PC-3 (cell line): ENCODE measurements at regions not wholly inside any gene's neighbourhood (a gene's known extent, or its start where the extent isn't known, plus 50 kb on each side); places are given as distances from the start of the nearest gene placed in this dataset.
A peak's percentile ranks its signal among the peaks of the same experiment; 100 is the strongest.

Source experiments
- ATAC-seq: fragments of 200-7000 bp; cut with Tn5 transposase; 2 replicates; pipeline ENCODE4 v1.9.1; 2020; ENCODE audit warnings: mild to moderate bottlenecking, moderate library complexity
- BruUV-seq: library from RNA; stranded (reverse); fragments of 400-500 nt; replicated peaks from 2 replicates; lab custom pipeline; 2021; lab: Mats Ljungman, UMichigan
- CTCF ChIA-PET: fragments of 300-600 bp; sonication (Branson Sonifier 250); formaldehyde crosslinking; loops from one replicate; lab custom pipeline; 2022; ENCODE audit warnings: antibody characterized with exemption; lab: Charles Lee
- POLR2A ChIA-PET: fragments of 300-600 bp; sonication (Branson Sonifier 250); formaldehyde crosslinking; loops from one replicate; lab custom pipeline; 2022; ENCODE audit warnings: antibody characterized with exemption; ENCODE audit not compliant: unreplicated experiment; lab: Charles Lee
- DNase-seq: peaks from one replicate; pipeline ENCODE4 v3.0.0-alpha.2; 2015
- H2AFZ ChIP-seq: fragments of 300-600 bp; sonication (generic); 2 replicates; pipeline ENCODE4 v1.6.0; 2016; ENCODE audit warnings: antibody characterized with exemption, low read length
- H3F3A ChIP-seq: fragments of 300-600 bp; sonication (generic); one replicate; pipeline ENCODE4 v1.6.0; 2017; ENCODE audit warnings: antibody characterized with exemption, low read length, control low read depth, mild to moderate bottlenecking; ENCODE audit not compliant: unreplicated experiment
- H3K27ac ChIP-seq: fragments of 300-600 bp; sonication (generic); 2 replicates; pipeline ENCODE4 v1.5.1; 2016; ENCODE audit warnings: mild to moderate bottlenecking, low read length
- H3K27me3 ChIP-seq: fragments of 300-600 bp; sonication (generic); 2 replicates; pipeline ENCODE4 v1.6.1; 2016; ENCODE audit warnings: low read length, mixed read lengths
- H3K36me3 ChIP-seq: fragments of 300-600 bp; sonication (generic); 2 replicates; pipeline ENCODE4 v1.6.1; 2016; ENCODE audit warnings: low read depth, mixed run types, low read length, mixed read lengths
- H3K4me1 ChIP-seq: fragments of 300-600 bp; sonication (generic); 2 replicates; pipeline ENCODE4 v1.5.1; 2016; ENCODE audit warnings: low read length; ENCODE audit not compliant: insufficient read depth
- H3K4me2 ChIP-seq: fragments of 300-600 bp; sonication (generic); 2 replicates; pipeline ENCODE4 v1.6.0; 2016; ENCODE audit warnings: low read length
- H3K4me3 ChIP-seq: fragments of 300-600 bp; sonication (generic); 2 replicates; pipeline ENCODE4 v1.5.1; 2016; ENCODE audit warnings: mild to moderate bottlenecking, low read length, mixed read lengths
- H3K79me2 ChIP-seq: fragments of 300-600 bp; sonication (generic); 2 replicates; pipeline ENCODE4 v1.6.1; 2017; ENCODE audit warnings: low read length, mixed read lengths
- H3K9ac ChIP-seq: fragments of 300-600 bp; sonication (generic); 2 replicates; pipeline ENCODE4 v1.6.0; 2016; ENCODE audit warnings: mild to moderate bottlenecking, low read length
- H3K9me2 ChIP-seq: fragments of 300-600 bp; sonication (generic); replicated peaks from 2 replicates; pipeline ENCODE4 v1.6.1; 2016; ENCODE audit warnings: mixed run types, low read length, mixed read lengths
- H3K9me3 ChIP-seq: fragments of 300-600 bp; sonication (generic); 2 replicates; pipeline ENCODE4 v1.6.1; 2016; ENCODE audit warnings: low read length, mixed read lengths
- H4K20me1 ChIP-seq: fragments of 300-600 bp; sonication (generic); 2 replicates; pipeline ENCODE4 v1.6.1; 2016; ENCODE audit warnings: low read length, mixed read lengths
- EZH2 ChIP-seq: fragments of 300-600 bp; sonication (generic); IDR thresholded peaks from one replicate; pipeline ENCODE4 v1.6.1; 2017; ENCODE audit warnings: antibody characterized with exemption, mild to moderate bottlenecking, low read length; ENCODE audit not compliant: unreplicated experiment
- EZH2phosphoT487 ChIP-seq: fragments of 300-600 bp; sonication (generic); IDR thresholded peaks from 2 replicates; pipeline ENCODE4 v1.6.1; 2018; ENCODE audit warnings: mild to moderate bottlenecking, antibody characterized with exemption, low read length, borderline replicate concordance
- intact Hi-C: fragments of 100-400 bp; cut with micrococcal nuclease; formaldehyde crosslinking; loops from 2 replicates; pipeline ENCODE4 v1.9.0; 2023
- TF ChIP-seq, protein P1 (sequence below): fragments of 300-600 bp; sonication (generic); conservative IDR thresholded peaks from 2 replicates; pipeline ENCODE4 v1.5.1; 2017; ENCODE audit warnings: antibody characterized with exemption, low read depth, mild to moderate bottlenecking, low read length

- ATAC-seq: no peak
- no peaks in the 10 kb centered on the region for H3K79me2 ChIP-seq
- H3K4me1 ChIP-seq: no peaks in the 10 kb centered on the region
- intact Hi-C loops: no loop called here
- no peak overlapping the region for H3K4me3 ChIP-seq
- H3K4me2 ChIP-seq: no peak overlapping the region
- no peak overlapping the region for H3K27ac ChIP-seq
- no TSS peak for BruUV-seq
- H3K9me2 ChIP-seq: no peaks in the 10 kb centered on the region
- no peak for TF ChIP-seq EZH2
- TF ChIP-seq, protein P1, sequence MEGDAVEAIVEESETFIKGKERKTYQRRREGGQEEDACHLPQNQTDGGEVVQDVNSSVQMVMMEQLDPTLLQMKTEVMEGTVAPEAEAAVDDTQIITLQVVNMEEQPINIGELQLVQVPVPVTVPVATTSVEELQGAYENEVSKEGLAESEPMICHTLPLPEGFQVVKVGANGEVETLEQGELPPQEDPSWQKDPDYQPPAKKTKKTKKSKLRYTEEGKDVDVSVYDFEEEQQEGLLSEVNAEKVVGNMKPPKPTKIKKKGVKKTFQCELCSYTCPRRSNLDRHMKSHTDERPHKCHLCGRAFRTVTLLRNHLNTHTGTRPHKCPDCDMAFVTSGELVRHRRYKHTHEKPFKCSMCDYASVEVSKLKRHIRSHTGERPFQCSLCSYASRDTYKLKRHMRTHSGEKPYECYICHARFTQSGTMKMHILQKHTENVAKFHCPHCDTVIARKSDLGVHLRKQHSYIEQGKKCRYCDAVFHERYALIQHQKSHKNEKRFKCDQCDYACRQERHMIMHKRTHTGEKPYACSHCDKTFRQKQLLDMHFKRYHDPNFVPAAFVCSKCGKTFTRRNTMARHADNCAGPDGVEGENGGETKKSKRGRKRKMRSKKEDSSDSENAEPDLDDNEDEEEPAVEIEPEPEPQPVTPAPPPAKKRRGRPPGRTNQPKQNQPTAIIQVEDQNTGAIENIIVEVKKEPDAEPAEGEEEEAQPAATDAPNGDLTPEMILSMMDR: no peak
- no peak for TF ChIP-seq EZH2phosphoT487
- H4K20me1 ChIP-seq: no peaks in the 10 kb centered on the region
- no peak for DNase-seq
- POLR2A ChIA-PET: no interaction called here
- no peaks in the 10 kb centered on the region for H3K27me3 ChIP-seq
- H3K9me3 ChIP-seq: peaks cover 4% of the 10 kb centered on the region; the same call in 1 of the 2 replicates
- CTCF ChIA-PET: no interaction called here
- H3K9ac ChIP-seq: no peak overlapping the region
- no peaks in the 10 kb centered on the region for H3F3A ChIP-seq
- no peak overlapping the region for H2AFZ ChIP-seq
- H3K36me3 ChIP-seq: no peaks in the 10 kb centered on the region
Measured at GRCh38 chr20:7366189-7366588, 574.1 kb downstream of the HAO1 start.

DNA sequence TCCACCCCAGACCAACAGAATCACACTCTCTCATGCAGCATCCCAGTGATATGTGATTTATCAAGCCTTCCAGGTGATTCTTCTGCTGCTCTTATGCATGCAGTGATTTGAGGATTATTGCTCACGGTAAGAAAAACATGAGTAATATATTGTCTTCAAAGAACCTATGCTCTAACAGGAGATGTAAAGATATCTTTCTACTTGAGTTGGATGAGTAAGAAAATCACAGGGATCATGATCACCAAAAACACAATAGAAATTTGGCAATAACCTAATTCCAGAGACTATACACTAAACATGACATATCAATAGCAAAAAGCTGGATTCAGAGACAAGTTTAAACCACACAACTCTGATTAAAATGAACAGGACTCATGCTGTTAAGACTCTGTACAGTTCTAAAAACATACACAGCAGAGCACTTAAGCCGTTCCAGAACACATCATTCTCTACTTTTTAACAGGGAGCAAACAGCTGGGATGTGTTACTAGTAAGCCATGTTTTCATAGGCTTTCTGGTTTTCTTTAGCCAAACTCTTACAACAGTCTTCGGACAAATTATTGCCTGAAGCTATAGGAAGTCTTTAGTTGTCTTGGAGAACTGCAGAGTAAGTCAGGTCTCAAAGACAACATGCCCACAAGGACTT lies 568.6 kb downstream of the HAO1 start:
- Histone ChIP-seq H3K36me3 (no peaks in the 10 kb centered on the region), H3K9me3 (no peaks in the 10 kb centered on the region), H3K27ac (no peak overlapping the region), H3K4me3 (no peak overlapping the region), H2AFZ (no peak overlapping the region), H4K20me1 (no peaks in the 10 kb centered on the region), H3K9me2 (no peaks in the 10 kb centered on the region), H3K4me2 (no peak overlapping the region), H3K4me1 (no peaks in the 10 kb centered on the region), H3K27me3 (no peaks in the 10 kb centered on the region), H3K79me2 (no peaks in the 10 kb centered on the region), H3K9ac (no peak overlapping the region), H3F3A (no peaks in the 10 kb centered on the region)
- no peak for TF ChIP-seq EZH2phosphoT487
- TF ChIP-seq, protein P1: no peak
- no peak for TF ChIP-seq EZH2
- DNase-seq (peak; percentile 38), ATAC-seq (no peak)
- no TSS peak for BruUV-seq
- ChIA-PET POLR2A (no interaction called here), CTCF (no interaction called here)
- intact Hi-C loops: loop anchor here (5.0 to 10.0 kb wide), 2 partner anchors 1197 to 1229 kb away; no protein-coding TSS in a partner anchor

DNA sequence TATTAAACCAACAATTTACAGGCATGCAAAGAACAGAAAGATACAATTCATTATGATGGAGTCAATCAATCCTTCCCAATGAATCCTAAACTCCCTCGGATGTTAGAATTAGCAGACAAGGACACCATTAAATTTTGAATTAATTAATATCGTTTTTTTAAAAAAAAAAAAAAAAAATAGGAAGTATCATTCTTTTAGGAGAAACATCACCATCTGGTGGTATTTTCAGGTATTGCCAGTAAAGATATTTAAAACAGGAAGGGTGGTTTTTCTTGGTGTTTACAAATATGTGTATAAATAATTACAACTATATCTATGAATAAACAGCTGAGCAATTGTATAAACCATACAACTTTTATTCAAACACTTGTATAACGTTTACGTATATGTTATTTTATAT lies 564.4 kb downstream of the HAO1 start:
- ATAC-seq (no peak), DNase-seq (peak; percentile 73)
- Histone ChIP-seq H3K4me3 (no peak overlapping the region), H3K79me2 (no peaks in the 10 kb centered on the region), H3K9ac (no peak overlapping the region), H3K4me1 (peaks cover 11% of the 10 kb centered on the region; the same call in 1 of the 2 replicates), H3K9me3 (no peaks in the 10 kb centered on the region), H3K36me3 (no peaks in the 10 kb centered on the region), H2AFZ (no peak overlapping the region), H3K9me2 (no peaks in the 10 kb centered on the region), H3K27me3 (no peaks in the 10 kb centered on the region), H3K4me2 (no peak overlapping the region), H4K20me1 (no peaks in the 10 kb centered on the region), H3K27ac (no peak overlapping the region), H3F3A (no peaks in the 10 kb centered on the region)
- POLR2A ChIA-PET: no interaction called here
- CTCF ChIA-PET: interaction anchor here (0.7 kb wide), 1 partner anchor 441 kb away, joined by 4 read pairs; no protein-coding TSS in a partner anchor
- intact Hi-C loops: loop anchor here (1.0 to 10.0 kb wide), 4 partner anchors 264 to 1201 kb away; no protein-coding TSS in a partner anchor
- TF ChIP-seq, protein P1: peak; percentile 51
- TF ChIP-seq EZH2 (no peak), EZH2phosphoT487 (no peak)
- BruUV-seq: no TSS peak
